CD8-positive, alpha-beta memory T cell (primary cell): ENCODE measurements at regions not wholly inside any gene's neighbourhood (a gene's known extent, or its start where the extent isn't known, plus 50 kb on each side); places are given as distances from the start of the nearest gene placed in this dataset.
"Not testable (repeated sequence)": the region's sequence is repeated elsewhere in the genome, so short reads cannot be mapped to it uniquely, and the experiment has no call there.

Source experiments
- CTCF ChIA-PET: fragments of 350-600 bp; sonication (Branson Sonifier 250); formaldehyde crosslinking; loops from one replicate; lab custom pipeline; 2021; ENCODE audit warnings: antibody characterized with exemption; lab: Charles Lee
- POLR2A ChIA-PET: fragments of 350-600 bp; sonication (Branson Sonifier 250); formaldehyde crosslinking; loops from one replicate; lab custom pipeline; 2021; ENCODE audit warnings: antibody characterized with exemption; lab: Charles Lee
- DNase-seq, 5 donors: peaks; one replicate each; pipeline versions ENCODE4 v3.0.0 to v3.0.0-alpha.2; 2020 to 2022; ENCODE audit warnings: mixed read lengths in 1 of 5
- H3K27ac ChIP-seq: one replicate; pipeline ENCODE4 v1.7.0; 2013; ENCODE audit warnings: low read depth, mild to moderate bottlenecking, low read length, moderate library complexity
- H3K27me3 ChIP-seq: 2 replicates; pipeline ENCODE4 v1.7.0; 2013; ENCODE audit warnings: low read length, mild to moderate bottlenecking; ENCODE audit not compliant: insufficient read depth, poor library complexity, severe bottlenecking
- H3K36me3 ChIP-seq: 2 replicates; pipeline ENCODE4 v1.7.0; 2013; ENCODE audit warnings: mild to moderate bottlenecking, low read length, moderate library complexity; ENCODE audit not compliant: insufficient read depth
- H3K4me1 ChIP-seq: 2 replicates; pipeline ENCODE4 v1.7.0; 2013; ENCODE audit warnings: mild to moderate bottlenecking, low read length, moderate library complexity; ENCODE audit not compliant: insufficient read depth
- H3K4me3 ChIP-seq: 2 replicates; pipeline ENCODE4 v1.7.0; 2013; ENCODE audit warnings: mild to moderate bottlenecking, low read length
- H3K9me3 ChIP-seq: 2 replicates; pipeline ENCODE4 v1.7.0; 2013; ENCODE audit warnings: mild to moderate bottlenecking, low read length
- H3K27ac Mint-ChIP-seq, 8 donors: one replicate each; pipeline ENCODE4 v1.8.0; 2020 to 2021; ENCODE audit warnings: mixed read lengths in 8 of 8, mild to moderate bottlenecking in 6 of 8, inconsistent platforms in 3 of 8, moderate library complexity in 3 of 8
- H3K27me3 Mint-ChIP-seq, 2 donors: one replicate each; pipeline ENCODE4 v1.8.0; 2020 to 2021; ENCODE audit warnings: mixed read lengths in 2 of 2, mild to moderate bottlenecking in 1 of 2, moderate library complexity in 1 of 2
- H3K36me3 Mint-ChIP-seq, 3 donors: one replicate each; pipeline ENCODE4 v1.8.0; 2020 to 2021; ENCODE audit warnings: mixed read lengths in 3 of 3, inconsistent platforms in 1 of 3, mild to moderate bottlenecking in 1 of 3
- H3K4me1 Mint-ChIP-seq, 3 donors: one replicate each; pipeline ENCODE4 v1.8.0; 2020 to 2021; ENCODE audit warnings: mixed read lengths in 3 of 3, inconsistent platforms in 1 of 3, mild to moderate bottlenecking in 1 of 3
- H3K4me3 Mint-ChIP-seq, 7 donors: one replicate each; pipeline ENCODE4 v1.8.0; 2020 to 2021; ENCODE audit warnings: mixed read lengths in 7 of 7, mild to moderate bottlenecking in 6 of 7, moderate library complexity in 4 of 7, inconsistent platforms in 2 of 7
- H3K9me3 Mint-ChIP-seq, 5 donors: one replicate each; pipeline ENCODE4 v1.8.0; 2020 to 2022; ENCODE audit warnings: mixed read lengths in 5 of 5, mild to moderate bottlenecking in 3 of 5, moderate library complexity in 2 of 5, inconsistent platforms in 1 of 5

DNA sequence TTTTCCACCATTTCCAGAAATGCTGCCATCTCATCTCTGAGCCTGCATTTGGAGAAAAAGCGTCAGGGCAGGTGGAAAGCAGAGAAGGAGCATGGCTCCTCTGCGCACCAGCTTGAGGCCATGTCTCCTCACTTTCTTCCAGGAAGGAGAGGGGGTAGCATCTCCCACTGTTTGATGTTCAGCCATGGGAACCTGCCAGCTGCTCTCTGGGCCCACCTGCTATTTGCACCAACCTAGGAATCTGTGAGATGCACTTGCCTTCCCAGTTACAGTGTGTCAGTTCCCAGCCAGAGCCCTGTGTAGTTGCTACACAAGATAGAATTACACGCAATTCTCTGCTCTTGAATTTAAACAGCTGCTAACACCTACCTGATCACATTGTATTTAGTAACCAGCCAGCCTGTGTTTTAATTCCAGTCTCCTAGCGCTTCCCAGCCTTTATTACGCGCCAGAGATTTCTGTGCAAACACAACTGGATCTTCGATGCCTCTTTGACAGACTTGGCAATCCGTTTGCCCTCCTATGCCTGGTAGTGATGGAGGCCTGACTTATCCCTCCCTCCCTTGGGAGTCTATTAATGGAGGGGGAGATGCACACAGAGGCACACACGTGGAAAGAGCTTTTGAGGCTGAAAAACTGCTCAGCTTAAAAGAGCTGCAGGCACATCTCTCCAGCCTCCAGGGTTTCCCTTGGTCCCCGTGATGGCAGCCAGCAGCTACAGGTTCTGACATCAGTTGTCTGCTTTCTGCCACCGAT, 98.1 kb upstream of the SEC14L1 start:
- CTCF ChIA-PET, result interaction anchor here (0.7 to 0.8 kb wide), 2 partner anchors 14 to 104 kb away, joined by 3 read pairs; no protein-coding TSS in a partner anchor
- Histone ChIP-seq H3K36me3 (no peaks in the 10 kb centered on the region), H3K27me3 (no peaks in the 10 kb centered on the region), H3K27ac (no peak overlapping the region), H3K4me1 (no peaks in the 10 kb centered on the region), H3K4me3 (no peak overlapping the region), H3K9me3 (no peaks in the 10 kb centered on the region)
- DNase-seq, result no peak
- Mint-ChIP-seq H3K36me3 (no peaks in the 10 kb centered on the region), H3K9me3 (no peaks in the 10 kb centered on the region), H3K4me1 (no peaks in the 10 kb centered on the region), H3K27ac (no peak overlapping the region), H3K27me3 (peaks cover 3 to 22% of the 10 kb centered on the region in 2 donors), H3K4me3 (no peak overlapping the region)
- POLR2A ChIA-PET, result no interaction called here

DNA sequence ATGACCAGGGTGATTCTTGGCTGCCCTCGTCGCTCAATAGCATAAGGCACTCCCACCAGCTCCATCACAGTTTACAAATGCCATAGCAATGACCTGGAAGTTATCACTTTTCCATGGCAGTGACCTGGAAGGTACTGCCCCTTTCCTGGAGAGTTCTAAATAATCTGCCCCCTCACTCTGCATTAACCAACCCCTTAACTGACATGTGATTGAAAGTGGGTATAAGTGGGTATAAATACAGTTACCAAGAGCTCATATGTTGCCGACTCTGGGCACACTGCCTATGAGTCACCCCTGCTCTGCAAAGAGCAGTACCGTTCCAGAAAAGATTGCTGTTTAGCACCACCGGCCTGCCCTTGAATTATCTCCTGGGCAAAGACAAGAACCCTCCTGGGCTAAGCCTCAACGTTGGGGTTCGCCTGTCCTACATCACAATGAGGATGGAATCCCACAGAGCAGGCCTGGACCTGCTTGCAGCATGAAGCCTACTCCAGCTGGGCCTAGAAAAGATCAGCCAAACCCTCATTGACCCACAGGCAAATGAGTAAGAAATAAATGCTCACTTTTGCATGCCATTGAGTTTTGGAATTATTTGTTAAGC, 95.2 kb upstream of the SEC14L1 start:
- no peaks in the 10 kb centered on the region for H3K4me1 Mint-ChIP-seq
- CTCF ChIA-PET, result interaction anchor here (2.6 to 3.7 kb wide), 2 partner anchors 11 to 177 kb away, joined by 12 to 17 read pairs; partner anchors contain the start of gene MGAT5B

DNA sequence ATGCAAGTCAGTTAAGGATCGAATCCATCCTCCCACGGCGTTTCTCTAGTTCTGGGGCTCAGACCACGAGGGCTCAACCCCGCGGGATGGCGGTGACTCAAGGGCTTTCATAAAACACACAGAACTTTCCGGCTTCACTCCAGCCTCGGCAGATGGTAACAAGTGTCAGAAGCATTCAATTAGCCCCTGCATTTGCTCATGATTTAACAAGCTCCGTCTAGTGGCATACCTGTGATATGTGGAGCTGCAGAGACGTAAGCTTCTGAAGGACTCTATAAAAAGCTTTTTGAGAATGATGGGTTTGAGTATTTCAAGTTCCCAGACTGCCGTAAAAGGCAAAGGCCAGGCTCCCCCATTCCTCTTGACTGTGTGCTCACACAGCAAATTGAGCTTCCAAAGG, 91.3 kb upstream of the SEC14L1 start:
- H3K27ac ChIP-seq, result no peak overlapping the region
- H3K4me1 ChIP-seq, result no peaks in the 10 kb centered on the region
- H3K9me3 Mint-ChIP-seq, result no peaks in the 10 kb centered on the region
- no peak for DNase-seq
- POLR2A ChIA-PET, result no interaction called here
- no peaks in the 10 kb centered on the region for H3K36me3 Mint-ChIP-seq
- H3K36me3 ChIP-seq, result no peaks in the 10 kb centered on the region
- no peaks in the 10 kb centered on the region for H3K4me1 Mint-ChIP-seq
- H3K27me3 Mint-ChIP-seq, result peaks cover 1 to 18% of the 10 kb centered on the region in 2 donors
- no peaks in the 10 kb centered on the region for H3K9me3 ChIP-seq
- no peak overlapping the region for H3K27ac Mint-ChIP-seq
- no peak overlapping the region for H3K4me3 ChIP-seq
- H3K4me3 Mint-ChIP-seq, result no peak overlapping the region
- H3K27me3 ChIP-seq, result no peaks in the 10 kb centered on the region
- CTCF ChIA-PET, result no interaction called here

More for the DNA sequence above, 95.2 kb upstream of the SEC14L1 start:
- Histone ChIP-seq H3K36me3 (no peaks in the 10 kb centered on the region), H3K4me1 (no peaks in the 10 kb centered on the region), H3K4me3 (no peak overlapping the region), H3K9me3 (no peaks in the 10 kb centered on the region), H3K27me3 (no peaks in the 10 kb centered on the region), H3K27ac (no peak overlapping the region)
- Mint-ChIP-seq H3K9me3 (no peaks in the 10 kb centered on the region), H3K27ac (no peak overlapping the region), H3K27me3 (peaks cover 3 to 8% of the 10 kb centered on the region in 2 donors), H3K4me3 (no peak overlapping the region), H3K36me3 (no peaks in the 10 kb centered on the region)
- POLR2A ChIA-PET, result no interaction called here
- no peak for DNase-seq

DNA sequence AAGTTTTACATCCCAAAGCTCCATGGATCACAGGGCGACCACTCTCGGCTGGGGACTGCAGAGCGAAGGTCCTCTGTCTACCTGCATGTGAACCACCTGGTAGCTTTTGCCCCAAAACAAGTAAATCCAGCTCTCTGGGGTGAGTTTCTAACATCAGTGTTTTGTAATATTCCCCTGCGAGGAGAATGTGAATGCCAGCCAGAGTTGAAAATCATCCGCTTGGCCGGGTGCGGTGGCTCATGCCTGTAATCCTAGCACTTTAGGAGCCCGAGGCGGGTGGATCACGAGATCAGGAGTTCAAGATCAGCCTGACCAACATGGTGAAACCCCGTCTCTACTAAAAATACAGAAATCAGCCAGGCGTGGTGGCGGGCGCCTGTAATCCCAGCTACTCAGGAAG, 89.9 kb upstream of the SEC14L1 start:
- H3K36me3 Mint-ChIP-seq, POLR2A ChIA-PET, H3K4me1 Mint-ChIP-seq, H3K27ac Mint-ChIP-seq, H3K4me1 ChIP-seq, H3K27ac ChIP-seq, H3K9me3 Mint-ChIP-seq, H3K36me3 ChIP-seq, H3K4me3 Mint-ChIP-seq, H3K4me3 ChIP-seq, H3K9me3 ChIP-seq, DNase-seq, H3K27me3 ChIP-seq: not testable (repeated sequence)
- H3K27me3 Mint-ChIP-seq, result peaks cover 4 to 26% of the 10 kb centered on the region in 2 donors
- CTCF ChIA-PET, result interaction anchor here (1.5 kb wide), 1 partner anchor 183 kb away, joined by 4 read pairs; the partner anchor contains the start of gene MGAT5B

DNA sequence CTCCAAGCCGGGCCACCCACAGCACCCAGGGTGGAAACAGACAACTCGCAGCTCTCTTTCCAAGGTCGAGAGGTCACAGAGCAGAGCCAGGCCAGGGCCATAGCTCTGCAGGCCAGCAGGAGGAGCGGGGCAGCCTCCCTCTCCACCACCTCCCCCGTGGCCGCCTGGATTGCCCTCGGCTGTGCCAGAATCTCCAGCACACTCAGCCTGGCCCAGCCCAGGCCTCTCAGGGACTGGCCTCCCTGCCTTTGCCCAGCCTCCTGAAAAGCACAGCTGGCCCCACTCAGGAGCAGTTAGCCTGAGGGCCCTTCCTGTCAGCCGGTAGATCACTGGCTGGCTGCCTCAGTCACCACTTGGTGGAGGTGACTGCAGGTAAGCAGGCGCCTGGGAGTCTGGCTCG, 85.8 kb upstream of the SEC14L1 start:
- Histone ChIP-seq H3K36me3 (no peaks in the 10 kb centered on the region), H3K4me3 (no peak overlapping the region), H3K27me3 (no peaks in the 10 kb centered on the region), H3K27ac (no peak overlapping the region), H3K9me3 (no peaks in the 10 kb centered on the region), H3K4me1 (no peaks in the 10 kb centered on the region)
- DNase-seq, result no peak
- Mint-ChIP-seq H3K27ac (no peak overlapping the region), H3K27me3 (peaks cover 5 to 41% of the 10 kb centered on the region in 2 donors), H3K36me3 (no peaks in the 10 kb centered on the region), H3K4me3 (no peak overlapping the region), H3K4me1 (peaks cover 2 to 4% (median 3%) of the 10 kb centered on the region in 3 donors), H3K9me3 (no peaks in the 10 kb centered on the region)
- ChIA-PET CTCF (interaction anchor here (1.8 to 4.8 kb wide), 5 partner anchors 11 to 187 kb away, joined by 5 to 125 read pairs (median 12); partner anchors contain the start of gene MGAT5B), POLR2A (no interaction called here)

DNA sequence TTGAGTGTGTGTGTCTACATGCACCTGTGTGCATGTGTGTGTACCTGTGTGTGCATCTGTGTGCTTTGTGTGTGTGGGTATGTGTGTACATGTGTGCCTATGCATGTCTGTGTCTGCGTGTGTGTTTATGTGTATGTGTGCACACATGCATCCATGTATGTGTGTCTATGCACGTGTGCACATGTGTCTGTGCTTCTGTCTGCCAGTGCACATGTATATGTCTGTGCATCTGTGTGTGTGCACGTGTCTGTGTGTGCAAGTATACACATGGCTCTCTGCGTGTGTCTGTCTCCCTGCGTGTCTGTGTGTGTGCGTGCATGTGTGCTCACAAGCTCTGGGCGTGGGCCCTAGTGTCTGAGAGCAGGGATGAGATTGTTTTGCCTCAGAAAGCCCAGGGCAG, 85.3 kb upstream of the SEC14L1 start:
- Mint-ChIP-seq H3K27me3 (peaks cover 7 to 41% of the 10 kb centered on the region in 2 donors), H3K9me3 (no peaks in the 10 kb centered on the region), H3K36me3 (no peaks in the 10 kb centered on the region), H3K27ac (no peak overlapping the region), H3K4me3 (no peak overlapping the region), H3K4me1 (peaks cover 2 to 4% (median 3%) of the 10 kb centered on the region in 3 donors)
- H3K9me3 ChIP-seq, result no peaks in the 10 kb centered on the region
- H3K4me3 ChIP-seq, result no peak overlapping the region
- no peaks in the 10 kb centered on the region for H3K36me3 ChIP-seq
- no peak for DNase-seq
- ChIA-PET POLR2A (no interaction called here), CTCF (interaction anchor here (0.8 to 4.8 kb wide), 15 partner anchors 9 to 371 kb away, joined by 3 to 125 read pairs (median 5); partner anchors contain the start of gene MGAT5B)
- no peaks in the 10 kb centered on the region for H3K27me3 ChIP-seq
- H3K27ac ChIP-seq, result no peak overlapping the region
- no peaks in the 10 kb centered on the region for H3K4me1 ChIP-seq

DNA sequence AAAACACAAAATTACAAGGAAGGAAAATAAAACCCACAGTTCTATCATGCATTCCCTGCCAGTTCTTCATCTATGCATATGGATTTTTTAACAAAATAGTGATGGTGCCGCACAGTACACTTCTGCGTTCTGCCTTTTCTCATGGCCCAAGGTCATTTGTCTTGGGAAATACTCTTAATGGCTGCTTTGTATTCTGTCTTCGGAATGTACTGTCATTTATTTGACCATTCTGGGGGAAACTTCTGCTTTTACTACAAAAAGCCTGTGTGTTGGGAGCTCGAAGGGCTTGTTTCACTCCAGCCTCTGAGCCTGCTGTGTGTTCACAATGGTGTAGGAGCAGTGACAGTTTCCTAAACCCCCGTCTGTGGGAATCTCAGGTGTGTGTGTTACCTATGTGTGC, 82.8 kb upstream of the SEC14L1 start:
- no peaks in the 10 kb centered on the region for H3K27me3 ChIP-seq
- CTCF ChIA-PET, result interaction anchor here (1.5 to 4.8 kb wide), 4 partner anchors 8 to 189 kb away, joined by 4 to 125 read pairs (median 18); partner anchors contain the start of gene MGAT5B

DNA sequence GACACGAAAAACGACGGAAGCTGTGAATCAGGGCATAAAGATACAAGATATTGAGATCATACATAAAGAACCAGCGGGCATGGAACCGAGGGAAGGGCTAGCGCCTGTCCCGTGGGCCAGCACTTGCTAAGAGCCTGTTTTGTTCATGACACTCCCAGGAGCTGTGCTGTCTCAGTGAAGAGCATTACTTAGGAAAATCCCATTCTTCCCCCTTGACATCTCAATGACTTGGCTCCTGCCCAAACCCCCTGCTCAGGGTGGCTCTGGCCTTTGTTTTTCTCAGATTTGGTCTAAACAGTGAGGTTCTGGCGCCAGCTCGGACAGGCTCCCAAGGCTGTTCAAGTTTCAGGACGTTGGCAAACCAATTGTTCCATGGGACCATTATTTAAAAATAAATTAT, 79.1 kb upstream of the SEC14L1 start:
- H3K9me3 ChIP-seq, result no peaks in the 10 kb centered on the region
- no peak overlapping the region for H3K27ac ChIP-seq
- Mint-ChIP-seq H3K27me3 (peaks cover 4 to 19% of the 10 kb centered on the region in 2 donors), H3K27ac (no peak overlapping the region), H3K9me3 (no peaks in the 10 kb centered on the region), H3K4me1 (peaks cover 0 to 1% (median 0%) of the 10 kb centered on the region in 3 donors), H3K36me3 (no peaks in the 10 kb centered on the region), H3K4me3 (no peak overlapping the region)
- DNase-seq, result no peak
- H3K36me3 ChIP-seq, result no peaks in the 10 kb centered on the region
- ChIA-PET POLR2A (interaction anchor here (1.0 kb wide), 1 partner anchor 189 kb away, joined by 3 read pairs; no protein-coding TSS in a partner anchor), CTCF (interaction anchor here (3.4 kb wide), 1 partner anchor 194 kb away, joined by 14 read pairs; the partner anchor contains the start of gene MGAT5B)
- H3K4me3 ChIP-seq, result no peak overlapping the region
- H3K4me1 ChIP-seq, result no peaks in the 10 kb centered on the region
- H3K27me3 ChIP-seq, result no peaks in the 10 kb centered on the region

More for the DNA sequence above, 82.8 kb upstream of the SEC14L1 start:
- H3K9me3 Mint-ChIP-seq, result no peaks in the 10 kb centered on the region
- Histone ChIP-seq H3K36me3 (no peaks in the 10 kb centered on the region), H3K4me1 (no peaks in the 10 kb centered on the region), H3K9me3 (no peaks in the 10 kb centered on the region), H3K27ac (no peak overlapping the region), H3K4me3 (no peak overlapping the region)
- H3K4me1 Mint-ChIP-seq, result peaks cover 2 to 4% (median 3%) of the 10 kb centered on the region in 3 donors
- H3K4me3 Mint-ChIP-seq, result no peak overlapping the region
- no peak for DNase-seq
- peaks cover 9 to 39% of the 10 kb centered on the region in 2 donors for H3K27me3 Mint-ChIP-seq
- POLR2A ChIA-PET, result no interaction called here
- no peaks in the 10 kb centered on the region for H3K36me3 Mint-ChIP-seq
- no peak overlapping the region for H3K27ac Mint-ChIP-seq
